Spleen (tissue), 11 donors: ENCODE measurements at regions not wholly inside any gene's neighbourhood (a gene's known extent, or its start where the extent isn't known, plus 50 kb on each side); places are given as distances from the start of the nearest gene placed in this dataset.
A peak's percentile ranks its signal among the peaks of the same experiment; 100 is the strongest.

Experiments
- DNase-seq: peaks from one replicate; pipeline ENCODE4 v3.0.0-alpha.2; 2020
- H3K27ac ChIP-seq, 8 donors: fragments of 200-600 bp; sonication (generic) in 7 of 8; 1 replicate in 4 of 8; 2 replicates in 4 of 8; pipeline versions ENCODE4 v1.5.0 to v1.8.0; 2016 to 2021; ENCODE audit warnings: inconsistent platforms in 4 of 8, mild to moderate bottlenecking in 4 of 8, moderate library complexity in 1 of 8
- H3K27me3 ChIP-seq, 7 donors: fragments of 200-600 bp; sonication (generic) in 6 of 7; replicated peaks in 1 of 7; 1 replicate in 4 of 7; 2 replicates in 3 of 7; pipeline versions ENCODE4 v1.5.0 to v1.8.0; 2016 to 2021; ENCODE audit warnings: inconsistent platforms in 3 of 7, mild to moderate bottlenecking in 1 of 7
- H3K36me3 ChIP-seq, 6 donors: fragments of 200-600 bp; sonication (generic) in 5 of 6; 1 replicate in 4 of 6; 2 replicates in 2 of 6; pipeline versions ENCODE4 v1.5.0 to v1.8.0; 2016 to 2021; ENCODE audit warnings: inconsistent platforms in 2 of 6
- H3K4me1 ChIP-seq, 6 donors: fragments of 200-600 bp; sonication (generic) in 5 of 6; 1 replicate in 3 of 6; 2 replicates in 3 of 6; pipeline versions ENCODE4 v1.5.0 to v1.8.0; 2016 to 2021; ENCODE audit warnings: inconsistent platforms in 3 of 6
- H3K4me3 ChIP-seq, 8 donors: fragments of 200-600 bp; sonication (generic) in 7 of 8; 1 replicate in 4 of 8; 2 replicates in 4 of 8; pipeline versions ENCODE4 v1.5.0 to v1.8.0; 2016 to 2021; ENCODE audit warnings: inconsistent platforms in 4 of 8, mild to moderate bottlenecking in 4 of 8, moderate library complexity in 2 of 8
- H3K9me3 ChIP-seq, 8 donors: fragments of 200-600 bp; sonication (generic) in 7 of 8; 1 replicate in 4 of 8; 2 replicates in 4 of 8; pipeline versions ENCODE4 v1.5.0 to v1.8.0; 2016 to 2021; ENCODE audit warnings: inconsistent platforms in 4 of 8
- CTCF ChIP-seq, 11 experiments: fragments of 200-600 bp in 7 of 11; fragments of 450-650 bp in 4 of 11; sonication (generic) in 4 of 11; IDR thresholded peaks in 8 of 11; conservative IDR thresholded peaks in 3 of 11; 1 replicate in 7 of 11; 2 replicates in 4 of 11; pipeline versions ENCODE4 v1.4.0 to v1.8.0; 2016 to 2021; ENCODE audit warnings: antibody characterized with exemption in 11 of 11, inconsistent platforms in 4 of 11, mild to moderate bottlenecking in 1 of 11
- POLR2A ChIP-seq, 3 donors: fragments of 450-650 bp; IDR thresholded peaks; one replicate each; pipeline ENCODE4 v1.5.1; 2017; ENCODE audit warnings: antibody characterized with exemption in 3 of 3, mild to moderate bottlenecking in 1 of 3
- POLR2AphosphoS5 ChIP-seq, 3 donors: sonication (generic); formaldehyde crosslinking; IDR thresholded peaks; one replicate each; pipeline ENCODE4 v1.5.1; 2017; ENCODE audit warnings: antibody characterized with exemption in 3 of 3
- WGBS, 5 donors: extraction: QIAGEN DNeasy Blood & Tissue Kit in 3 of 5; methylation state at CpG; one replicate each; pipeline versions ENCODE4 v1.1.5 to v1.1.7; 2013 to 2018; 5-methylcytosine and 5-hydroxymethylcytosine counted together
- intact Hi-C: fragments of 100-400 bp; cut with DNase I; formaldehyde crosslinking; loops from one replicate; pipeline ENCODE4 v1.15.0; 2023; ENCODE audit warnings: low total_unique reads
- donor health status: healthy with polysubstance abuse.
- donor health status: DM: no; HTN: no; CAD: no; lungs with moderate emphysema.
- donor health status: DM: no; HTN: no; CAD: no.
- donor health status: Bipolar disorder and iron deficiency.
- donor health status: healthy.
- donor health status: DM: no; HTN: no; CAD: no.
- donor health status: DM: yes; HTN: yes; CAD: no.

- H3K4me3 ChIP-seq: no peak overlapping the region
- peaks cover 0 to 18% (median 4%) of the 10 kb centered on the region in 7 donors for H3K27me3 ChIP-seq
- WGBS, 5 donors: 87 to 92% (median 88%) methylated on average over 9 of the region's 9 CpGs
- TF ChIP-seq POLR2AphosphoS5 (IDR thresholded peaks at IDR 0.05) (no peak), CTCF (IDR thresholded peaks at IDR 0.05 in 8 of 11, conservative IDR thresholded peaks at IDR 0.05 in 3 of 11) (no peak), POLR2A (IDR thresholded peaks at IDR 0.05) (no peak)
- H3K27ac ChIP-seq: no peak overlapping the region
- H3K4me1 ChIP-seq: no peaks in the 10 kb centered on the region
- DNase-seq: no peak
- intact Hi-C loops: no loop called here
- peaks cover 0 to 26% (median 20%) of the 10 kb centered on the region in 8 donors for H3K9me3 ChIP-seq
- no peaks in the 10 kb centered on the region for H3K36me3 ChIP-seq
Observed at GRCh38 chr13:27708325-27708724, 84.0 kb upstream of the GSX1 start.

- Histone ChIP-seq H3K9me3 (peaks cover 0 to 12% (median 8%) of the 10 kb centered on the region in 8 donors), H3K4me3 (no peak overlapping the region), H3K27ac (no peak overlapping the region), H3K27me3 (peaks cover 0 to 23% (median 4%) of the 10 kb centered on the region in 7 donors), H3K36me3 (no peaks in the 10 kb centered on the region), H3K4me1 (no peaks in the 10 kb centered on the region)
- WGBS, 5 donors: 71 to 84% (median 75%) methylated on average over 1 of the region's 1 CpG
- intact Hi-C loops: loop anchor here (10.0 kb wide), 1 partner anchor 335 kb away; no protein-coding TSS in a partner anchor
- no peak for DNase-seq
- TF ChIP-seq POLR2AphosphoS5 (IDR thresholded peaks at IDR 0.05): no peak
- TF ChIP-seq POLR2A (IDR thresholded peaks at IDR 0.05): no peak
- TF ChIP-seq CTCF (IDR thresholded peaks at IDR 0.05 in 8 of 11, conservative IDR thresholded peaks at IDR 0.05 in 3 of 11): no peak
Observed at GRCh38 chr13:27709779-27710178, 82.5 kb upstream of the GSX1 start.

GRCh38 chr13:27712421-27712820, 79.9 kb upstream of the GSX1 start:
- no peaks in the 10 kb centered on the region for H3K36me3 ChIP-seq
- no peak for DNase-seq
- H3K9me3 ChIP-seq: no peaks in the 10 kb centered on the region
- intact Hi-C loops: loop anchor here (10.0 kb wide), 1 partner anchor 338 kb away; no protein-coding TSS in a partner anchor
- WGBS, 5 donors: 32 to 51% (median 37%) methylated on average over 2 of the region's 2 CpGs
- TF ChIP-seq CTCF (IDR thresholded peaks at IDR 0.05 in 8 of 11, conservative IDR thresholded peaks at IDR 0.05 in 3 of 11): peak in 5 of 11 experiments; percentile 10 to 51 (median 34)
- no peak for TF ChIP-seq POLR2AphosphoS5 (IDR thresholded peaks at IDR 0.05)
- TF ChIP-seq POLR2A (IDR thresholded peaks at IDR 0.05): no peak
- H3K4me3 ChIP-seq: no peak overlapping the region
- H3K27ac ChIP-seq: no peak overlapping the region
- peaks cover 0 to 19% (median 0%) of the 10 kb centered on the region in 7 donors for H3K27me3 ChIP-seq
- no peaks in the 10 kb centered on the region for H3K4me1 ChIP-seq

- intact Hi-C loops: loop anchor here (10.0 kb wide), 1 partner anchor 339 kb away; no protein-coding TSS in a partner anchor
- Histone ChIP-seq H3K27me3 (peaks cover 0 to 19% (median 0%) of the 10 kb centered on the region in 7 donors), H3K4me1 (no peaks in the 10 kb centered on the region), H3K4me3 (no peak overlapping the region), H3K36me3 (no peaks in the 10 kb centered on the region), H3K9me3 (no peaks in the 10 kb centered on the region), H3K27ac (no peak overlapping the region)
- TF ChIP-seq POLR2A (IDR thresholded peaks at IDR 0.05) (no peak), CTCF (IDR thresholded peaks at IDR 0.05 in 8 of 11, conservative IDR thresholded peaks at IDR 0.05 in 3 of 11) (no peak), POLR2AphosphoS5 (IDR thresholded peaks at IDR 0.05) (no peak)
- DNase-seq: no peak
- WGBS, 5 donors: 88 to 95% (median 90%) methylated on average over 4 of the region's 4 CpGs
Observed at GRCh38 chr13:27713767-27714166, 78.5 kb upstream of the GSX1 start.
